Liver (tissue), 3 donors: ENCODE measurements at regions not wholly inside any gene's neighbourhood (a gene's known extent, or its start where the extent isn't known, plus 50 kb on each side); places are given as distances from the start of the nearest gene placed in this dataset.

ENCODE experiments used
- JUND ChIP-seq, 2 donors: IDR thresholded peaks; 2 replicates each; pipeline ENCODE4 v1.6.1; 2016; ENCODE audit warnings: antibody characterized with exemption in 2 of 2
- ZBTB33 ChIP-seq: IDR thresholded peaks from 2 replicates; pipeline ENCODE4 v1.6.1; 2016; ENCODE audit warnings: antibody characterized with exemption
- TF ChIP-seq, protein P1 (sequence below): fragments of 150-350 bp; IDR thresholded peaks from 2 replicates; pipeline ENCODE4 v1.5.1; 2017; ENCODE audit warnings: improper control_type of control experiment, low read depth, low read length; ENCODE audit not compliant: missing input control
- donor health status: healthy.
- donor health status: healthy.

- TF ChIP-seq, protein P1, sequence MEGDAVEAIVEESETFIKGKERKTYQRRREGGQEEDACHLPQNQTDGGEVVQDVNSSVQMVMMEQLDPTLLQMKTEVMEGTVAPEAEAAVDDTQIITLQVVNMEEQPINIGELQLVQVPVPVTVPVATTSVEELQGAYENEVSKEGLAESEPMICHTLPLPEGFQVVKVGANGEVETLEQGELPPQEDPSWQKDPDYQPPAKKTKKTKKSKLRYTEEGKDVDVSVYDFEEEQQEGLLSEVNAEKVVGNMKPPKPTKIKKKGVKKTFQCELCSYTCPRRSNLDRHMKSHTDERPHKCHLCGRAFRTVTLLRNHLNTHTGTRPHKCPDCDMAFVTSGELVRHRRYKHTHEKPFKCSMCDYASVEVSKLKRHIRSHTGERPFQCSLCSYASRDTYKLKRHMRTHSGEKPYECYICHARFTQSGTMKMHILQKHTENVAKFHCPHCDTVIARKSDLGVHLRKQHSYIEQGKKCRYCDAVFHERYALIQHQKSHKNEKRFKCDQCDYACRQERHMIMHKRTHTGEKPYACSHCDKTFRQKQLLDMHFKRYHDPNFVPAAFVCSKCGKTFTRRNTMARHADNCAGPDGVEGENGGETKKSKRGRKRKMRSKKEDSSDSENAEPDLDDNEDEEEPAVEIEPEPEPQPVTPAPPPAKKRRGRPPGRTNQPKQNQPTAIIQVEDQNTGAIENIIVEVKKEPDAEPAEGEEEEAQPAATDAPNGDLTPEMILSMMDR = no peak
- TF ChIP-seq ZBTB33 (no peak), JUND (IDR thresholded peaks at IDR 0.05) (no peak)
These were observed 153.0 kb downstream of the SMAD6 start for GRCh38 chr15:66855041-66855440.
